ENCODE measurements at regions not wholly inside any gene's neighbourhood (a gene's known extent, or its start where the extent isn't known, plus 50 kb on each side); places are given as distances from the start of the nearest gene placed in this dataset.

DNA sequence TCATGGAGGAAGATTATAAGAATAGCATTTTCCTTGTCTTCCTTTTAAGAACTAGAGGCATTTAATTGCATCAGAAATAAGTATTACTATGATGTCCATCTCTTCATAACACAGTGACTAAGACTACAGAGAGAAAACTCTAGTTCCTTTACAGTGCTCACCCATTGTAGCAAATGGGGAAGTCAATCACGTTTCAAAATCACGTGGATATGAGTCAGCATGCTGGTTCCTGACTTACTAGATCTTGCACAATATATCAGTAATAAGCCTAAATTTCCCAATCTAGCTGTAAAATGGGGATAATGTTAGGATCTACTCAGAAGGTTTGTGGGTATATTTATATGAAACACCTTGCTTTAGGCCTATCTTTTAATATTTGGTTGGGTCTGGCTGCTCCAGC, 254.8 kb upstream of the EOMES start:
- TF ChIP-seq, protein P1, sequence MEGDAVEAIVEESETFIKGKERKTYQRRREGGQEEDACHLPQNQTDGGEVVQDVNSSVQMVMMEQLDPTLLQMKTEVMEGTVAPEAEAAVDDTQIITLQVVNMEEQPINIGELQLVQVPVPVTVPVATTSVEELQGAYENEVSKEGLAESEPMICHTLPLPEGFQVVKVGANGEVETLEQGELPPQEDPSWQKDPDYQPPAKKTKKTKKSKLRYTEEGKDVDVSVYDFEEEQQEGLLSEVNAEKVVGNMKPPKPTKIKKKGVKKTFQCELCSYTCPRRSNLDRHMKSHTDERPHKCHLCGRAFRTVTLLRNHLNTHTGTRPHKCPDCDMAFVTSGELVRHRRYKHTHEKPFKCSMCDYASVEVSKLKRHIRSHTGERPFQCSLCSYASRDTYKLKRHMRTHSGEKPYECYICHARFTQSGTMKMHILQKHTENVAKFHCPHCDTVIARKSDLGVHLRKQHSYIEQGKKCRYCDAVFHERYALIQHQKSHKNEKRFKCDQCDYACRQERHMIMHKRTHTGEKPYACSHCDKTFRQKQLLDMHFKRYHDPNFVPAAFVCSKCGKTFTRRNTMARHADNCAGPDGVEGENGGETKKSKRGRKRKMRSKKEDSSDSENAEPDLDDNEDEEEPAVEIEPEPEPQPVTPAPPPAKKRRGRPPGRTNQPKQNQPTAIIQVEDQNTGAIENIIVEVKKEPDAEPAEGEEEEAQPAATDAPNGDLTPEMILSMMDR (IDR thresholded peaks at IDR 0.05; ENCODE audit: low read depth, low read length, poor library complexity, severe bottlenecking) = no peak
- TF ChIP-seq EZH2phosphoT487 (IDR thresholded peaks at IDR 0.05; ENCODE audit: borderline replicate concordance, low read length) = no peak

All from DOHH2 (cell line).